ENCODE measurements at regions not wholly inside any gene's neighbourhood (a gene's known extent, or its start where the extent isn't known, plus 50 kb on each side); places are given as distances from the start of the nearest gene placed in this dataset.

DNA sequence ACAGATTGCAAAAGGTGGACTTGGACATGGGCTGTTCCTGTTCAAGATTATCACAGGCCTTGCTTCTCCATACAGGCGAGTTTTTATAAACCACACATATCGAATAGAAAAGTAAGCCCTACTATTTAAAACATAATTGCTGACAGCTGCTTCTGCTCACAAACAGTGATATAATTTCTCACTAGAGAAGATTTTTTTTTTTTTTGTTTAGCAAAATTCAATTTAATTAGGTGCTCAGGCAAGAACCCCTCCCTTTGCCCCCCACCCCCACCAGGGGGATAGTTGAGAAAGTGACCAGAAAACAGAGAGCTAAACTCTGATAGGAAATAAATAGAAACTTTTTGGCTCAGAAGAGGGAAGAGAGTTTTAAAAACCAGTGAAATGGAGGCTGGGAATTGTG, 132.8 kb upstream of the CRY1 start:
- DNase-seq (ENCODE audit: low spot score): no peak

DNA sequence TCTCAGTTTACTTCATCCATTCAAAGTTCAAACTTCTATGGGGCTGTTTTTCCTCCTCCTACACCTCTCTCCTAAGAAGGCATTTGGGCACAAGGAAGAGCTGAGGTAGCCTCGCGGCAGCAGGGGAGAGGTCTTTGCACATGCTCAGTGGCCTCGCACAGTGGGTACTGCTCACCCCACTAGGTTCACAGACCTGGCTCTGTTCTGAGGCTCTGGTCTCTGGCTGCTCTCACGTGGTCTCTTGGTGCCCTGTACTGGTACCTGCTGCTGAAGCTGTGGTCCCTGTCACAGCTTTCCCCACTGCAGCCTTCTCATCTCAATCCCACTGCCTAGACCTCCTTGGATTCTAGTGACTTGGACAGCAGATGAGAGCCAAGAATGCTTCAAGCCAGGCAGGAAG, 134.7 kb upstream of the CRY1 start:
- no peak for DNase-seq (ENCODE audit: low spot score)

GRCh38 chr12:107229827-107230226, 136.5 kb upstream of the CRY1 start:
- DNase-seq (ENCODE audit: low spot score): no peak

DNA sequence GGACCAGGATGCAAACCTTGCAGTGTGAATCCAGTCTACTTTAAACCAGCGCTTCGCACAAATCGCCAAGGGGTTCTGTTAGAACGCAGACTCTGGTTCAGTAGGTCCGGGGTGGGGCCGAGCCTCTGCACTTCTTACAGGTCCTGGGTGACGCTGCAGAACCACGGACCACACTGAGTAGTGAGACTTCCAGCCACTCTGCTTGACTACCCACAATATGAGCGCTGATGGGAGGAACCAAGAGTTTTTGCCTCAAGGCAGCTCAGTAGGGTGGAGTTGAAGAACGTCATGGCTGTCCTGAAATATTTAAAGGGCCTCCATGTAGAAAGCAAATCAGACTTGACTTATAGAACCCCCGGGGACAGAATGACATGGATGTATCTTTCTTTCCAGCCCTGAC, 138.0 kb upstream of the CRY1 start:
- DNase-seq (ENCODE audit: low spot score): no peak

GRCh38 chr12:107233551-107233950, 140.2 kb upstream of the CRY1 start:
- DNase-seq (ENCODE audit: low spot score): no peak

DNA sequence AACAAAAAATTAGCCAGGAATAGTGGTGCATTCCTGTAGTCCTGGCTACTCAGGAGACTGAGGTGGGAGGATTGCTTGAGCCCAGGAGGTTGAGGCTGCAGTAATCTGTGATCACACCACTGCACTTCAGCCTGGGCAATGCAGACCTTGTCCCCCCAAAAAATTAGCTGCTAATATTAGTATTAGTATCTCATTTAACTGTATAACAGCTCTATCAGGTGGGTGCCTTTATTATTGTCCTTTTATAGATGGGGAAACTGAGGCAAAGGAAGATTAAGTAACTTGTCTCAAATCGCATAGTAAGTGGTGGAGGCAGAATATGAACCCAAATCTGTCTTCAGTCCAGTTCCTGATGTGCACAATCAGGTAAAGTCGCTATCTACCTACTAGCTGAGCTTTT, 142.3 kb upstream of the CRY1 start:
- no peak for DNase-seq (ENCODE audit: low spot score)

DNA sequence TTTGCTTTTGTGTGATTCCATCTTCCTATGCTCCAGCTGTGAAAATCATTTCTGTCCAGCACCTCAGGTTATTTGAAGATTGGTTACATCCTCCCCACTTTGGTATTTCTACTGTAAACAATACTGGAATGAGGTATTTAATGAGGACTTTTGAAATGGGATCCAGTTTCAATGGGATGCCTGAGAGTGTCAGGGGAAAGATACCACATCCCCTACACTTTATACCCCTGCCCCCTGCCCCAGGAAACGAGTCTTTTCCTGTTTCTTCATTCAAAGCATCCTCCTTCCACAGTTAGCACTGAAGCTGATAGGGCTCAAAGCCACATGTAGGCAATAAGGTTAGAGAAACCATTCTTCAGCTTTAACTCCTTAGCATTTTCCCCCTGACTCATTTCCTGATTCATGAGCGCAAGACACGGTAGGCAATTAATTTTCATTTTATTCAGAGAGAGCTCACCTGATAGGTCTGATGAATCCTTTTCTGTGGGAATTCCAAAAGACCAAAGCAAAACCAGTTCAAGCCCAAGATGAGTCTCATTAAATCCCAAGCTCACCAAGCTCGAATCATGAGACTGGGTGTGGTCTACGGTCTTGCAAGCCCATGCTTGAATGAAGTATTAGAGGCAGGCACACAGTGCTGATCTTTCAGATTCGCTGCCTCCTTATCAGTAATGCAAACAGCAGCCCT, 143.6 kb upstream of the CRY1 start:
- no peak for DNase-seq (ENCODE audit: low spot score)

DNA sequence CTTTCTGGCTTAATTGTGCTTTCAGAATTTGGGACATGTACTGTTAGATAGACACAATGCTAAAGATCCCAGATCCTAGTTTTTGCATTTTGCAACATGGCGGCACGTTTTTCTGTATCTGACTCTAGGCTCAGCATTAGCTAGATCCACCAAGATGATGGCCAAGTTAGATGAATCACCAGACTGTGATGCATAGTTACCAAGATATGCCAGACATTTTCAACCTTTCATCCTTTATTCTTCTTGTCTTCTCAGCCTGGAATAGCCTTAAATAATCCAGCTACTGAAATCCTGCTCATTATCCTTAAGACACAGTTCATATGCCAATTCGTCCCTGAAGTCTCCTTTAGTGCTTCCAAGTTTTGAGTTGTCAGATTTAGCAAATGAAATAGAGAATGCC, 144.9 kb upstream of the CRY1 start:
- DNase-seq (ENCODE audit: low spot score): no peak

- no peak for DNase-seq (ENCODE audit: low spot score)
These were observed 148.1 kb upstream of the CRY1 start for GRCh38 chr12:107241411-107241810.

DNA sequence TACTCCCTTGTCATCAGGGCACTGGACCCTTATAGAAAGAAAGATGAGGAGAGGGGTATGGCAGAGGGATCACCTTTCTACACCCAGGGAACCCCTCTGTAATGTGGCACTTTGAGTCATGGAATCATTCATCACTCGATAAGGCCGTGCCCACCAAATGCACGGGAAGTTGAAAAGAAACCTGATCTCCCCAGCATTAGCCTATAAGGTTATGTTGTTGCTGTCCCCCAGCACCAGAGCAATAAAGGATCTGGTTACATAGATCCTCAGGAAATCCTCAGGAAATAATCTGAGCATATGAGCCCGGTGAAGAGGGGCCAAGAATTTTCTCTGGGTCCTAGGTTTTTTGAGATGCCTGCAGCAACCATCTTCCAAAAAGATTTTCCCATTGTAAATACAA, 148.8 kb upstream of the CRY1 start:
- no peak for DNase-seq (ENCODE audit: low spot score)

- DNase-seq (ENCODE audit: low spot score): no peak
These were observed 150.0 kb upstream of the CRY1 start for GRCh38 chr12:107243341-107243740.

DNA sequence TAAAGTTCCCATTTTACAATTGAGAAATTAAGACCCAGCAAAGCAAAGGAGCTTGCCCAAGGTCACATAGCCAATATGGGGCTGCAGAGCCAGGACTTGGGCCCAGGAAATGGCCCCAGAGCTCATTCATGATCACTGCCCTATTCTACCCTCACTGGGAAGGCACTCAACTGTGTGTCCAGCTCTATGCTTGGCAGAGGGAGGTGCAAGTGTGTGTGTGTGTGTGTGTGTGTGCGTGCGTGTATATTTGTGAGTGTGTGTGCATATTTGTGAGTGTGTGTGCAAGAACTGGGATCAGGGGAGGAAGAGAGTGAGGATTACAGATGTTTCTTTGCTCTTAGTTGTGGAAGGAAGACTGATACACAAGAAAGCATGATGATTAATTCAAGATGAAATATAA, 151.2 kb upstream of the CRY1 start:
- no peak for DNase-seq (ENCODE audit: low spot score)

GRCh38 chr12:107247650-107248049, 154.3 kb upstream of the CRY1 start:
- DNase-seq (ENCODE audit: low spot score): no peak

DNA sequence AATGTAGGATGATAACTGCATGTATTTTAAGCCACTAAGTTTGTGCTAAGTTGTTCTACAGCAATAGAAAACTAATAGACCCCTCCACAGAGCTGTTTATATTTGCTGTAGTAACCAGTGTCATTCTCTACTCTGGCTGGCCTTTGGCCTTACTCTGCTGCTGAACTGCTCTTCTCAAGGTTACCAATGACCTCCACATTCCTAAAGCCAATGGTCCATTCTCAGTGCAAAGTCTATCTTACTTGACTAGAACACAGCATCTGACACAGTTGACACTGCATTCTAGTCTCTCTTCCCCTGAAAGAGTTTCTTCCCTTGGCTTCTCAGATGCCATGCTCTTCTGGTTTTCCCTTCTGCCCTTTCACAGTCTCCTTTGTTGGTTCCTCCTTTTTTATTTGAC, 154.8 kb upstream of the CRY1 start:
- no peak for DNase-seq (ENCODE audit: low spot score)

DNA sequence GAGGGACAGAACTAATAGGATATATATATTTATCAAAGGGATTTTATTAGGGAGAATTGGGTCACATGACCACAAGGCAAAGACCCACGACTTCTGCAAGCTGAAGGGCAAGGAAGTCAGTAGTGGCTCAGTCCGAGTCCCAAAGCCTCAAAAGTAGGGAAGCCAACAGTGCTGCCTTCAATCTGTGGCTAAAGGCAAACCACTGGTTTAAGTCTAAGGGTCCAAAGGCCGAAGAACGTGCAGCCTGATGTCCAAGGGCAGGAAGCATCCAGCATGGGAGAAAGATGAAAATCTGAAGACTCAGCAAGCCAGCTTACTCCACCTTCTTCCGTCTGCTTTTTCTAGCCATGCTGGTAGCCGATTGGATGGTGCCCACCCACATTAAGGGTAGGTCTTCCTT, 157.9 kb upstream of the CRY1 start:
- DNase-seq (ENCODE audit: low spot score): no peak

DNA sequence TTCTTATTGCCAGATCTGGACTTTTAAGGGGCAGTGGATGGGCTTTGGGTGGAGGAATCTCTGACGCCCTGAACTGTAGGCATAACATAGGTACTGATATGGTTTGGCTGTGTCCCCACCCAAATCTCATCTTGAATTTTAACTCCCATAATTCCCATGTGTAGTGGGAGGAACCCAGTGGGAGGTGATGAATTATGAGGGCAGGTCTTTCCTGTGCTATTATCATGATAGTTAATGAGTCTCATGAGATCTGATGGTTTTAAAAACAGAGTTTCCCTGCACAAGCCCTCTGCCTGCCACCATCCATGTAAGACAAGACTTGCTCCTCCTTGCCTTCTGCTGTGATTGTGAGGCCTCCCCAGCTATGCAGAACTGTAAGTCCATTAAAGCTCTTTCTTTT, 160.0 kb upstream of the CRY1 start:
- no peak for DNase-seq (ENCODE audit: low spot score)

DNA sequence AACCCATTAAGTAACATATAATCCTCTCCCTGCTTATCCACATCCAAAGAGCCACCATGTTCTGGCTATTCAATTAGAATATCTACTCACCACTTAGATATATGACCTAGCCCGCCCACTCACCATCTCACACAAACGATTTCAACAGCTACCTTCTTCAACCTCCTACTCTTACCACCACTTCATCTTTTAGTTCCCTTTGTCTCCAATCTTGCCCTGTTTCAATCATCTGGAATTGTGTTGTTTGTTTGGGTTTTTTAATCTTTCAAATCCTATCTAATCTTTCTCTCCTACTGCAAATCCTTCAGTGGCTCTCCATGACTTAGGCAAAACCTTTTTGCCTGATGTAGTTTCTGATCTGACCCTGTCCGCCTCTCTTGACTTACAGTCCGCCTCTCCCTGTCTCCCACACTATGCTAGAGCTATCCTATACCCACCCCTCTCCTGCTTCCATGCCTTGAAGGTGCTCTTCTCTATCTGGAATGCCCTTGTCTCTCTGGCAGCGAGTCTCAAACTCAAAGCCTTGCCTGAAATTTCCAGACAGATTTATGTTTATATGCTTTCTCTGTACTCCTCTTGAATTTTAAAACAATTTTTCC, 161.0 kb upstream of the CRY1 start:
- DNase-seq (ENCODE audit: low spot score): no peak

- DNase-seq (ENCODE audit: low spot score): no peak
These were observed 165.4 kb upstream of the CRY1 start for GRCh38 chr12:107258780-107259179.

DNA sequence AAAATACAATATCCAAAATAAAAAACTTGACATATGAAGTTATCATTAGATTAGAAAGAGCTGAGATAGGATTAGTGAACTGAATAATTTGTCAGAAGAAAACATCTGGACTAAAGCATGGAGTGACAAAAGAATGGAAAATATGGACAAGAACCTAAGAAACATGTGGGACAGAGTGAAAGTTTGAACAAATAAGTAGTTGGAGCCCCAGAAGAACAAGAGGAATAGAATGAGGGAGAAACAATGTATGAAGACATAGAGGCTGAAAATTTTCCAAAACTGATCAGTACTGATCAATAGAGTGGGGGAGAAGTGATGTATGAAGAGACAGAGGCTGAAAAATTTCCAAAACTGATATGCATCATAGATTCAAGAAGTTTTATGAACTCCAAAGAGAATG, 170.6 kb upstream of the CRY1 start:
- DNase-seq (ENCODE audit: low spot score): no peak

- DNase-seq (ENCODE audit: low spot score): no peak
These were observed 171.3 kb upstream of the CRY1 start for GRCh38 chr12:107264667-107265066.

- DNase-seq (ENCODE audit: low spot score): no peak
These were observed 174.3 kb upstream of the CRY1 start for GRCh38 chr12:107267604-107268003.

DNA sequence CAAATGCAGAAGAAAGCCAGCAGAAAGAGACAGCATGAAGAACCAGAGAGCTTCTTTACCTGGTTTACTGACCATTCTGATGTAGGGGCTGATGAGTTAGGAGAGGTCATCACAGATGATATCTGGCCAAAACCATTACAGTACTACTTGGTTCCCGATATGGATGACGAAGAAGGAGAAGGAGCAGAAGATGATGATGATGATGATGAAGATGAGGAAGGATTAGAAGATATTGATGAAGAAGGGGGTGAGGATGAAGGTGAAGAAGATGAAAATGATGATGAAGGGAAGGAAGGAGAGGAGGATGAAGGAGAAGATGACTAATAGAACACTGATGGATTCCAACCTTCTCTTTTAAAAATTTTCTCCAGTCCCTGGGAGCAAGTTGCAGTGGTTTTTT, 178.2 kb upstream of the CRY1 start:
- DNase-seq (ENCODE audit: low spot score): no peak

DNA sequence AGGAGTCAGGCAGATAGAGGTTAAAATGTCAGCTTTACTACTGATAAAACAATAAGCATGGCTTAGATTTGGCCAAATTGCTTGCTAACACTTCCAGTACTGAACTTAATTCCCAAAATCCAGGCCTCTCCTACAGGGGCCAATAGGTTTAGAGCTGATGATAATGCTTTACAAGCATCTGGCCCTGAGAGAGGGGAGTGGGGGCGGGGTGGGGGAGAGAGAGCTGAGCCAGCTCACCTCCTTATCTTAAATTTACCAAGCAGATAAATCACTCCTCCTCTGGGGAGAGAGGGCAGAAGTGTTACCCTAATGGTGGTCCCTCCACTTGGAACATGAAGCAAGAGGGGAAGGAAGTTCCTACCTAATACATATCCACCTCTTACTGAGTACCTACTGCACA, 182.2 kb upstream of the CRY1 start:
- no peak for DNase-seq (ENCODE audit: low spot score)

GRCh38 chr12:107277855-107278254, 184.5 kb upstream of the CRY1 start:
- no peak for DNase-seq (ENCODE audit: low spot score)
